DMS53 (cell line): ENCODE measurements at regions not wholly inside any gene's neighbourhood (a gene's known extent, or its start where the extent isn't known, plus 50 kb on each side); places are given as distances from the start of the nearest gene placed in this dataset.
A peak's percentile ranks its signal among the peaks of the same experiment; 100 is the strongest.

Experiments used
- DNase-seq: peaks from one replicate; lab custom pipeline; 2025; lab: John Stamatoyannopoulos, UW

GRCh38 chr10:3691482-3691881, 93.5 kb downstream of the KLF6 start:
- DNase-seq: no peak

DNA sequence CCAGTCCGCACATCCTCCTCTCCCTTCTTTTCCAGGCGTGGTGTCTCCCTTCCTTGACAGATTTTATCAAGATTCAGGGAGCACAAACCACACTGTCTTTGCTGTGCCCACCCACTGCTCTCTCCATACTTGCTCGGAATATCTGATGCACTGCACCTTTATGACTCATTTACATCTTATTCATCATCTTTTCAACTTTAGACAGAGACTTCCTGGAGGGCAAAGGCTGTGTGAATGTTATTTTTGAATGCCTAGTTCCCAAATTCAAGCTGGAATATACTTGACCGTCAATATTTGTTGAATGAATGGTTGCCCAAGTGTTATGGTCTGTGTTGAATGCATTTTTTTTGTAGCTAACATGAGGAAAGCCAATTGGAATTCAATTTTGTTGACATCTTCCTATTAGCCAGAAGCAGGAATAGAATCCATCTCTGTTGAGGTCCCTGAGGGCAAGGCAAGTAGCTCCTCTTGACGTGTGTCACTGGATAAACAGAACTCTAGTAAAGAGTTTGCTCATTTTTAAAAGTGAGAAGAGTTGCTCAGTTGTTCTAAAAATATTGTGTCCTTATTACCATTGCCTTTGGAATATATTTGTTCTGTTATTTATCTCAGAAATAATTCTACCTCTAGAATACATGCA, 95.0 kb downstream of the KLF6 start:
- DNase-seq: no peak

- DNase-seq: no peak
These were observed 97.4 kb downstream of the KLF6 start for GRCh38 chr10:3687510-3688081.

DNA sequence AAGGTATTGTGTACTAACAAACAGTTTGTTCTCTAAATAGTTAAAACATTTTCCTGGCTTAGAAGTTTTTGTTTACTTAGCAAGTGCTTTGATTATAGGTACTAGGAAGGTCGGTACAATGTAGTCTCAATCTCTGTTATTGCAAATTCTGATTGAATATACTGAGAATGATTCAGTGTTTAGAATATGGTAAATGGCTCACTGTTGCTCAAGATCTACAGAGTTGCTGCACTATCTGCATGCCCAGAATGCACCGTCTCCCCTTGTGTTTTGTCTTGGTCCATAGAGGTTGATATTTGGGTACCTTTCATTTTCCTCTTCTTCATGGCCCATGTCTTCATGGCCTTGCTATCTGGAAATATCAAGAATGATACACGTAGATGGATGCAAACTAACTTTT, 99.6 kb downstream of the KLF6 start:
- no peak for DNase-seq

- no peak for DNase-seq
These were observed 100.1 kb downstream of the KLF6 start for GRCh38 chr10:3684891-3685290.

- no peak for DNase-seq
These were observed 101.4 kb downstream of the KLF6 start for GRCh38 chr10:3683560-3683959.

DNA sequence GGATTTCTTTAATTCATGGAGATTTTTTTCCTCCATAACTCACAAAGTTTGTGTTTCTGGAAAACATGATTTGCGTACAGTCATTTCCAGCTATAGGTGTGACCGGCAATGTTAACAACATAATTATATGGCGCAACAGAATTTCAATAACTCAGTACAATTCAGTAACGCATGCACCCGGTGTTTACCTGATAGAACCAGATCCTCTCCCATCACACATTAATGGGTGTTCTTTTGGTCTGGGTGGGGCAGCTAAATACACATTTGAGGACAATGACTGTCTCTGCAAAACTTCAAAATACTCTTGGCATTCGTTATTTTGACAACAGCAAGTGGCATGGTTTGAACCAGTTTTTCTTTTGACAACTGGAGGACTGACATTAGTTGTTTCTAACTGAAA, 102.3 kb downstream of the KLF6 start:
- no peak for DNase-seq

DNA sequence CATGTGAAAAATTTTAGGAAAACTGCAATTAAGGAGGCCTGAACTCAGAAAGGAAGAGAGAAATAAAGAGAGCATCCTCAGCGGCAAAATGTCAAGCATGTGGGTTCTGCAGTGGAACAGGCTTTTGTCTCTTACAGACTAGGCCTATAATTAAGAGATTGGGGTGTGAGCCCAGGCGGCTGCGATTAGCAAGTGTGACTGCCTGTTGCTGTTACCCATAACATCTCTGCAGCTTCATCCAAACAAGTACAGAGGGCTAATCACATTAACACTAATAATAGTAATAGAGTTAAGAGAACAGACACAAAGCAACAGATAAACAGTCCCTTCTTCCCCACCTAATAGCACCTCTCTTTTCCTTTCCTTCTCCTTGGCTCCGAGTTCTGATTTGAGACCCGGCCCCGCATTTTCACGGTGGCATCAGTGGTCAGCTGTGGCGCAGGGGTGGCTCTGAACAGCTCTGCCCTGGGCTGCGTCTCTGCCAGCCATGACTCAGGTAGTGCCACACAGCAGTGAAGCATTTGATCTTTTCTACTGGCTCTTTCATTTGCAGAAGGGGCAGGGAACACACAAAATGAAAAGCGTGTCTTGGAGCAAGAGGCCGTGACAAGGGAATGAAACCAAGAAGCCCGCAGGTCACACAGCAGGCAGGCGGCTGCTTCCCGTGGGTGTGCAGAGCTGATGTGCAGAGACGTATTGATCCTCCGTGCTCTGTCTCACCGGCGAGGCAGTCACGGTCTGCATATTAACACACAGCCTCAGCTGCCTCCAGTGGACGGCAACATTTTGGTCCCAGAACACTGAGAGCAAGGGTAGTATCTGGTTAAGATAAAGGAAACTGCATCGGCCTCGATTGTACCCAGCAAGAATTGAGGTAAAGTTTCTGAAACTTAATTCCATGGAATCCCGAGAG, 103.1 kb downstream of the KLF6 start:
- DNase-seq: peak; percentile 50

GRCh38 chr10:3679950-3680629, 104.9 kb downstream of the KLF6 start:
- no peak for DNase-seq

DNA sequence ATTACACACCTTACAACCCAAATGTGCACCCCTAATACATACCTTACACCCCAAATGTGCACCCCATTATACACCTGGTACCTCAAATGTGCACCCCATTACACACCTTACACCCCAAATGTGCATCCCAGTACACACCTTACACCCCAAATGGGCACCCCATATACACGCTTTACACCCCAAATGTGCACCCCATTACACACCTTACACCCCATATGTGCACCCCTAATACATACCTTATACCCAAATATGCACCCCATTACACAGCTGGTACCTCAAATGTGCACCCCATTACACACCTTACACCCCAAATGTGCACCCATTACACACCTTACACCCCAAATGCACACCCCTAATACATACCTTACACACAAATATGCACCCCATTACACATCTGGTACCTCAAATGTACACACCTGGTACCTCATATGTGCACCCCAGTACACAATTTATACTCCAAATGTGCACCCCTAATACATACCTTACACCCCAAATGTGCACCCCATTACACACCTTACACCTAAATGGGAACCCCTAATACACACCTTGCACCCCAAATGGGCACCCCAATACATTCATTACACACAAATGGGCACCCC, 106.3 kb downstream of the KLF6 start:
- DNase-seq: no peak

GRCh38 chr10:3676564-3676963, 108.4 kb downstream of the KLF6 start:
- DNase-seq: no peak

DNA sequence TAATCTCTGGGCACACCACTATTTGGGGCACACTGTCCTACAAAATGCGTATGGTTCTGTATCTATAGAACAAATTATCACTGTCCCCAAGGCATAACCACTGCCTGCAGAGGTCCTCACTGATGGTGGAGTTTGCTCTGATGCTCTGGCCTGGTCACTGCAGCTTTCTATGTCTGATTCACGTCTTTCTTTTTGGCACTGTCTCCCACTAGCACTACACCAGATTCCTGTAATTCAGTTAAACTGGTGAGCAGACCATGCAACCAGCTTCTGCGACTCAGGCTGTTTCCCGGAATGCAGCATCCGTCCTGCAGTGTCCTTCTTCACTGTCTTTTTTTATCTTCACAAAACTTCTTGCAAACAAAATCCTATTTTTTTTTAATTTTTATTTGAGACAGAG, 112.8 kb downstream of the KLF6 start:
- DNase-seq: no peak

- DNase-seq: no peak
These were observed 113.5 kb downstream of the KLF6 start for GRCh38 chr10:3671386-3671955.

DNA sequence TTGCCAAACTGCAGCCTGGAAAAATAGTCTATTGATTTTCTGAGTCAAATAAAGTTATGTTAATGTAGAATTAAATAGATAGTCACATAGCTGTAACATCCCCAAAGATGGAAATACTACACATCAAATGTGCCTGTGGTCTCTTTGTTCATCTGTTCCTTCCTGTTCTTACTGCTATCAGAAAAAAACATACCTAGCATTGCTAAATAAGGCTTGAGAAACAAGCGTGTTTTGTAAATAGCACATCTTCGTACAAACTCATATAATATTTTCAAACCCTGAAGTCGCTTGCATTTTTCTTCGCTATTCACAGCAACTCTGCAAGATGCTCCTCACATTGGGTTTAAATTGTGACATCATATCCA, 116.1 kb downstream of the KLF6 start:
- DNase-seq: no peak

DNA sequence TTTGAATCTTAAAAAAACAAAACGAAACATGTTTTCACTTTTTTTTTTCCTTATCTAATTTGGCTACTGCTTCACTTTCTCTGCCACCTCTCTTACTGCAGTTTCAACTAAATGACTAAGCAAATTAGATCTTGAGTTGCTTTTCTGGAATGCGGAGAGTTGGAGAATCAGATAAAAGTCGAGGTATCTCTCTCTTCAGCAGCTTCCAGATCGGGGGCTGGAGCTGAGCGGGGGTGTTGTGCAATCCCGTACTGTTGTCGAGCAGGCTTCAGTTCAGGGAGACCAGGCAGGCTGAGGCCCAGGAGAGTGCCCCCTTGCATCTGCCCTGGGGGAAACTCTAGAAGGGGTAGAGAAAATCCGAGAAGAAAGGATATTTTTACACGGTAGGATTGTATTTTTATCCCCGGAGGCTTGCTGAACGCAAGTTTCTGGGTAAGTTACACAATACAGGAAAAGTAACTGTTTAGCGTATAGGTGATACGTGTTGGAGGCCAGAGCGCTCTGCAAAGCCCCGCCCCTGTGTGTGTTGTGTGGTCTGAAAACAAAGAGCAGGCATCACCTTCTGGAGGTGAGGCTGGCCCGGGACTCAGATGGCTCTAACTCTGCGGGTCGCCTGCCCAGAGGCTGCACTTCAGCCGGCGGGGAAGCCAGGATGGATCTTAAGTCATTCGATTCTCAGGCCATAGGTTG, 116.6 kb downstream of the KLF6 start:
- DNase-seq: peak; percentile 94

- peak; percentile 80 for DNase-seq
These were observed 118.3 kb downstream of the KLF6 start for GRCh38 chr10:3666525-3667302.

GRCh38 chr10:3665316-3665908, 119.6 kb downstream of the KLF6 start:
- no peak for DNase-seq

DNA sequence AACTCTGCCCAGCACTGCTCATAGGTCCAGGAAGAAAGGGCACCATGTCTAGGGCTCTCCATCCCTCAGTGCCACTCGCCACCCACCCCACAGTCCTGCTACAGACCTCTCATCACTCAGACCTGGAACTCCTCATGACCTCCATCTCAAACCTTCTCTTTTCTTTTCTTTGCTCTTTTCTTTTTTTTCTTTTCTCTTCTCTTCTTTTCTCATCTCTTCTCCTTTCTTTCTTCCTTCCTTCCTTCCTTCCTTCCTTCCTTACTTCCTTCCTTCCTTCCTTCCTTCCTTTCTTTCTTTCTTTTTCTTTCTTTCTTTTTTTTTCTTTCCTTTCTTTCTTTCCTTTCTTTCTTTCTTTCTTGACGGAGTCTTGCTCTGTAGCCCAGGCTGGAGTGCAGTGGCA, 122.2 kb downstream of the KLF6 start:
- no peak for DNase-seq

- DNase-seq: no peak
These were observed 123.7 kb downstream of the KLF6 start for GRCh38 chr10:3661271-3661670.

DNA sequence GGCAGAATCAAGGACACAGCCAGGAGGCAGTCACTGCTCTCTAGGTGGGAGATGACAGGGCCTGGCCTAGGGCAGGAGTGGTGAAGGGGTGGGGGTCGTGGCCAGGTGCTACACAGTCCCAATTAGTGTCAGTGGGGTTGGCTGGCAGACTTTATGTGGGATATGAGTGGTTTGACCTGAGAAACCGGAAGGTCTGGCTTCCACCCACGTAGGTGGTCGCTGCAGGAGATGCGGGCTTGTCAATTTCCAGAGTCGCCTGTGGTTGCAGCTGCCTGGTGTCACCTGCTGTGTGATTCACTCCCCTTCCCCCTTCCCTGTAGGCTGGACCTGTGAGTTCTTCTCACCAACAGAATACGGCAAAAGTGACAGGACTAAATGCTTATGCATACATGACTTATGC, 124.3 kb downstream of the KLF6 start:
- DNase-seq: no peak
